ENCODE measurements at regions not wholly inside any gene's neighbourhood (a gene's known extent, or its start where the extent isn't known, plus 50 kb on each side); places are given as distances from the start of the nearest gene placed in this dataset.

GRCh38 chr10:2714597-2714996 lies 352.8 kb upstream of the PFKP start:
- Histone ChIP-seq H3K4me3 (ENCODE audit: low read depth in 1 of 2, low read length in 2 of 2) (no peak overlapping the region), H3K36me3 (ENCODE audit: insufficient read depth, low read length) (no peaks in the 10 kb centered on the region), H3K9me3 (ENCODE audit: insufficient read depth, low read length, severe bottlenecking) (peaks cover 20% of the 10 kb centered on the region), H4K20me1 (ENCODE audit: insufficient read depth, low read length) (no peaks in the 10 kb centered on the region), H3K4me2 (ENCODE audit: insufficient read depth, low read length) (no peak overlapping the region), H3K27ac (ENCODE audit: low read length) (no peak overlapping the region), H3K79me2 (ENCODE audit: insufficient read depth, low read length) (no peaks in the 10 kb centered on the region), H3K27me3 (ENCODE audit: insufficient read depth, low read length, poor library complexity) (no peaks in the 10 kb centered on the region), H2AFZ (ENCODE audit: low read depth, low read length) (no peak overlapping the region), H3K9ac (ENCODE audit: low read depth, low read length) (no peak overlapping the region), H3K4me1 (ENCODE audit: insufficient read depth, low read length) (no peaks in the 10 kb centered on the region)
- no peak for ATAC-seq (ENCODE audit: insufficient read depth, low read depth)
- no peak for DNase-seq
- TF ChIP-seq CTCF (IDR thresholded peaks at IDR 0.05; ENCODE audit: borderline replicate concordance, extremely low read depth, low read length, poor library complexity, severe bottlenecking), result no peak
- no peak for TF ChIP-seq EZH2 (IDR thresholded peaks at IDR 0.05; ENCODE audit: borderline replicate concordance, low read depth, low read length, severe bottlenecking)

GRCh38 chr10:2703953-2704352 lies 363.4 kb upstream of the PFKP start:
- no peaks in the 10 kb centered on the region for H4K20me1 ChIP-seq (ENCODE audit: insufficient read depth, low read length)
- peaks cover 4% of the 10 kb centered on the region for H3K9me3 ChIP-seq (ENCODE audit: insufficient read depth, low read length, severe bottlenecking)
- H3K27ac ChIP-seq (ENCODE audit: low read length), result no peak overlapping the region
- no peak overlapping the region for H2AFZ ChIP-seq (ENCODE audit: low read depth, low read length)
- no peak for DNase-seq
- H3K27me3 ChIP-seq (ENCODE audit: insufficient read depth, low read length, poor library complexity), result no peaks in the 10 kb centered on the region
- H3K4me2 ChIP-seq (ENCODE audit: insufficient read depth, low read length), result no peak overlapping the region
- TF ChIP-seq EZH2 (IDR thresholded peaks at IDR 0.05; ENCODE audit: borderline replicate concordance, low read depth, low read length, severe bottlenecking), result no peak
- TF ChIP-seq CTCF (IDR thresholded peaks at IDR 0.05; ENCODE audit: borderline replicate concordance, extremely low read depth, low read length, poor library complexity, severe bottlenecking), result no peak
- no peaks in the 10 kb centered on the region for H3K79me2 ChIP-seq (ENCODE audit: insufficient read depth, low read length)
- no peak overlapping the region for H3K4me3 ChIP-seq (ENCODE audit: low read depth in 1 of 2, low read length in 2 of 2)
- H3K36me3 ChIP-seq (ENCODE audit: insufficient read depth, low read length), result no peaks in the 10 kb centered on the region
- no peaks in the 10 kb centered on the region for H3K4me1 ChIP-seq (ENCODE audit: insufficient read depth, low read length)
- no peak overlapping the region for H3K9ac ChIP-seq (ENCODE audit: low read depth, low read length)
- no peak for ATAC-seq (ENCODE audit: insufficient read depth, low read depth)

- H3K9me3 ChIP-seq (ENCODE audit: insufficient read depth, low read length, severe bottlenecking), result no peaks in the 10 kb centered on the region
- no peak for ATAC-seq (ENCODE audit: insufficient read depth, low read depth)
- H3K9ac ChIP-seq (ENCODE audit: low read depth, low read length), result no peak overlapping the region
- no peaks in the 10 kb centered on the region for H3K27me3 ChIP-seq (ENCODE audit: insufficient read depth, low read length, poor library complexity)
- H3K4me2 ChIP-seq (ENCODE audit: insufficient read depth, low read length), result no peak overlapping the region
- H3K79me2 ChIP-seq (ENCODE audit: insufficient read depth, low read length), result no peaks in the 10 kb centered on the region
- TF ChIP-seq CTCF (IDR thresholded peaks at IDR 0.05; ENCODE audit: borderline replicate concordance, extremely low read depth, low read length, poor library complexity, severe bottlenecking) (no peak), EZH2 (IDR thresholded peaks at IDR 0.05; ENCODE audit: borderline replicate concordance, low read depth, low read length, severe bottlenecking) (no peak)
- no peak overlapping the region for H3K27ac ChIP-seq (ENCODE audit: low read length)
- no peaks in the 10 kb centered on the region for H3K4me1 ChIP-seq (ENCODE audit: insufficient read depth, low read length)
- no peak overlapping the region for H3K4me3 ChIP-seq (ENCODE audit: low read depth in 1 of 2, low read length in 2 of 2)
- H3K36me3 ChIP-seq (ENCODE audit: insufficient read depth, low read length), result no peaks in the 10 kb centered on the region
- H4K20me1 ChIP-seq (ENCODE audit: insufficient read depth, low read length), result no peaks in the 10 kb centered on the region
- no peak overlapping the region for H2AFZ ChIP-seq (ENCODE audit: low read depth, low read length)
- no peak for DNase-seq
Observed at GRCh38 chr10:2701802-2702201, 365.5 kb upstream of the PFKP start.

Data from DND-41 (cell line).